Activated naive CD4-positive, alpha-beta T cell treated with anti-CD3 and anti-CD28 coated beads for 36 hours (primary cell): ENCODE measurements at regions not wholly inside any gene's neighbourhood (a gene's known extent, or its start where the extent isn't known, plus 50 kb on each side); places are given as distances from the start of the nearest gene placed in this dataset.

Source experiments
- CTCF ChIA-PET: fragments of 350-600 bp; sonication (Branson Sonifier 250); formaldehyde crosslinking; loops from one replicate; lab custom pipeline; 2021; ENCODE audit warnings: antibody characterized with exemption; lab: Charles Lee
- DNase-seq: peaks from one replicate; pipeline ENCODE4 v3.0.0-alpha.2; 2020
- H3K27ac Mint-ChIP-seq: one replicate; pipeline ENCODE4 v1.8.0; 2021; ENCODE audit warnings: mild to moderate bottlenecking, mixed read lengths
- H3K27me3 Mint-ChIP-seq: one replicate; pipeline ENCODE4 v1.8.0; 2021; ENCODE audit warnings: low read depth, mixed read lengths
- H3K36me3 Mint-ChIP-seq: one replicate; pipeline ENCODE4 v1.8.0; 2021; ENCODE audit warnings: low read depth, mixed read lengths
- H3K4me1 Mint-ChIP-seq: one replicate; pipeline ENCODE4 v1.8.0; 2021; ENCODE audit warnings: low read depth, mixed read lengths
- H3K4me3 Mint-ChIP-seq: one replicate; pipeline ENCODE4 v1.8.0; 2021; ENCODE audit warnings: mild to moderate bottlenecking, moderate library complexity, mixed read lengths
- H3K9me3 Mint-ChIP-seq: one replicate; pipeline ENCODE4 v1.8.0; 2021; ENCODE audit warnings: mixed read lengths
- intact Hi-C: fragments of 100-400 bp; cut with micrococcal nuclease; formaldehyde crosslinking; loops from one replicate; pipeline ENCODE4 v1.15.1; 2023

DNA sequence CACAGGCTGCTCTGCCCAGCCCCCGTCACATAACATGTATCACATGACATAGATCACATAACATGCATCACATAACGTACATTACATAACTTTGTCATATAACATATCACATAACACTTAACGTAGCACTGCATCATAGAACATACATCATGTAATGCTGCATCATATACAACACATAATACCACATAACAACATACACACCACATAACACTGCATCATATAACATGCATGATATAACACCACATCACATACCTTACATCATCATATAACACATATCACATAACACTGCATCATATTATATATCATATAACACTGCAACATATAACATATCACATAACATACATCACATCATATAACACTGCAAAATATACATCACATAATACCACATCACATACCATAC, 83.8 kb downstream of the AXIN2 start:
- Mint-ChIP-seq H3K27ac (no peak overlapping the region), H3K9me3 (no peaks in the 10 kb centered on the region), H3K4me3 (no peak overlapping the region), H3K36me3 (no peaks in the 10 kb centered on the region), H3K4me1 (no peaks in the 10 kb centered on the region), H3K27me3 (no peaks in the 10 kb centered on the region)
- intact Hi-C loops: no loop called here
- no peak for DNase-seq
- CTCF ChIA-PET: no interaction called here

GRCh38 chr17:65474660-65475059, 86.8 kb downstream of the AXIN2 start:
- H3K4me1 Mint-ChIP-seq: no peaks in the 10 kb centered on the region
- DNase-seq: no peak
- intact Hi-C loops: no loop called here
- H3K9me3 Mint-ChIP-seq: no peaks in the 10 kb centered on the region
- no peak overlapping the region for H3K27ac Mint-ChIP-seq
- H3K27me3 Mint-ChIP-seq: no peaks in the 10 kb centered on the region
- H3K36me3 Mint-ChIP-seq: no peaks in the 10 kb centered on the region
- CTCF ChIA-PET: interaction anchor here (0.6 kb wide), 1 partner anchor 635 kb away, joined by 3 read pairs; no protein-coding TSS in a partner anchor
- H3K4me3 Mint-ChIP-seq: no peak overlapping the region

- CTCF ChIA-PET: interaction anchor here (0.6 kb wide), 1 partner anchor 635 kb away, joined by 3 read pairs; no protein-coding TSS in a partner anchor
- H3K36me3 Mint-ChIP-seq: no peaks in the 10 kb centered on the region
- no peaks in the 10 kb centered on the region for H3K27me3 Mint-ChIP-seq
- intact Hi-C loops: no loop called here
- no peak for DNase-seq
- no peaks in the 10 kb centered on the region for H3K9me3 Mint-ChIP-seq
- H3K27ac Mint-ChIP-seq: no peak overlapping the region
- H3K4me1 Mint-ChIP-seq: no peaks in the 10 kb centered on the region
- H3K4me3 Mint-ChIP-seq: no peak overlapping the region
These were observed 87.5 kb downstream of the AXIN2 start for GRCh38 chr17:65473985-65474384.

GRCh38 chr17:65473363-65473762, 88.1 kb downstream of the AXIN2 start:
- Mint-ChIP-seq H3K9me3 (no peaks in the 10 kb centered on the region), H3K27ac (no peak overlapping the region), H3K4me1 (no peaks in the 10 kb centered on the region), H3K27me3 (no peaks in the 10 kb centered on the region), H3K4me3 (no peak overlapping the region), H3K36me3 (no peaks in the 10 kb centered on the region)
- CTCF ChIA-PET: no interaction called here
- DNase-seq: no peak
- intact Hi-C loops: no loop called here

DNA sequence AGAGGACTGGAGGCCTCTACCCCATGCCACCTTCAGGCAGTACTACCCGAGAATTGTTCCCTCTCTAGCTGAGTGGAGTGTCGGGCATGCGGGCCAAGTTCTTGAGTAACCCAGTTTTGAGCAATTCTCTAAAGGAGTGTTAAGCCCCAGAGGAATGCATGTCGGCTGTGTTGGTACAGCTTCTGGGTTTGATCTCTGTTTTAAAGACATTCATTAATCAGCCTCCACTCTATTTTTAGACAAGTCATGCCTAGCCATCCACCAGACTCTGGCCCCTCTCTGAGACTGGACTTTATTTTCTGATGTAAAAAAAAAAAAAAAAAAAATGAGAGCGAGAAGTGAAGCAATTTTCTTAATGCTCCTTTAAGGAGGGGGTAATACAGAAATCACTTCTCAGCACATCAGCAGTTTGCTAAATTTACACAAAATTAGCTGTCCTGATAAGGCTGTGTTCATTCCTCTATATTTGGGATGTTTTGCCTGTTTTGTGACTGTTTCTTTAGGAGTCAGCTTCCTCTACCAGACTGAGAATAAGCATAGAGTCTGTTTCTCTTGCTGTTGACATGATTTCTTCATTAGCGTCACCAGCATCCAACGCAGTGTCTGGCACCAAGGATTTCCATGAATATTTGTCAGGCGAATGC, 88.7 kb downstream of the AXIN2 start:
- Mint-ChIP-seq H3K36me3 (no peaks in the 10 kb centered on the region), H3K4me1 (no peaks in the 10 kb centered on the region), H3K9me3 (no peaks in the 10 kb centered on the region), H3K27me3 (no peaks in the 10 kb centered on the region), H3K4me3 (no peak overlapping the region), H3K27ac (no peak overlapping the region)
- CTCF ChIA-PET: interaction anchor here (0.7 kb wide), 1 partner anchor 283 kb away, joined by 3 read pairs; no protein-coding TSS in a partner anchor
- intact Hi-C loops: no loop called here
- no peak for DNase-seq

GRCh38 chr17:65470783-65471182, 90.7 kb downstream of the AXIN2 start:
- Mint-ChIP-seq H3K4me3 (no peak overlapping the region), H3K4me1 (no peaks in the 10 kb centered on the region), H3K27me3 (no peaks in the 10 kb centered on the region), H3K36me3 (no peaks in the 10 kb centered on the region), H3K9me3 (no peaks in the 10 kb centered on the region), H3K27ac (no peak overlapping the region)
- no peak for DNase-seq
- CTCF ChIA-PET: no interaction called here
- intact Hi-C loops: no loop called here

- Mint-ChIP-seq H3K4me1 (no peaks in the 10 kb centered on the region), H3K36me3 (no peaks in the 10 kb centered on the region), H3K4me3 (no peak overlapping the region), H3K27ac (no peak overlapping the region), H3K27me3 (no peaks in the 10 kb centered on the region), H3K9me3 (no peaks in the 10 kb centered on the region)
- intact Hi-C loops: no loop called here
- no peak for DNase-seq
- CTCF ChIA-PET: no interaction called here
These were observed 93.1 kb downstream of the AXIN2 start for GRCh38 chr17:65468321-65468720.

GRCh38 chr17:65467156-65467555, 94.3 kb downstream of the AXIN2 start:
- CTCF ChIA-PET: no interaction called here
- DNase-seq: no peak
- no peak overlapping the region for H3K27ac Mint-ChIP-seq
- no peak overlapping the region for H3K4me3 Mint-ChIP-seq
- no peaks in the 10 kb centered on the region for H3K9me3 Mint-ChIP-seq
- H3K36me3 Mint-ChIP-seq: no peaks in the 10 kb centered on the region
- intact Hi-C loops: no loop called here
- H3K4me1 Mint-ChIP-seq: no peaks in the 10 kb centered on the region
- no peaks in the 10 kb centered on the region for H3K27me3 Mint-ChIP-seq

GRCh38 chr17:65466547-65466946, 94.9 kb downstream of the AXIN2 start:
- Mint-ChIP-seq H3K27me3 (no peaks in the 10 kb centered on the region), H3K9me3 (no peaks in the 10 kb centered on the region), H3K4me3 (no peak overlapping the region), H3K27ac (no peak overlapping the region), H3K4me1 (no peaks in the 10 kb centered on the region), H3K36me3 (no peaks in the 10 kb centered on the region)
- intact Hi-C loops: no loop called here
- no peak for DNase-seq
- CTCF ChIA-PET: no interaction called here

DNA sequence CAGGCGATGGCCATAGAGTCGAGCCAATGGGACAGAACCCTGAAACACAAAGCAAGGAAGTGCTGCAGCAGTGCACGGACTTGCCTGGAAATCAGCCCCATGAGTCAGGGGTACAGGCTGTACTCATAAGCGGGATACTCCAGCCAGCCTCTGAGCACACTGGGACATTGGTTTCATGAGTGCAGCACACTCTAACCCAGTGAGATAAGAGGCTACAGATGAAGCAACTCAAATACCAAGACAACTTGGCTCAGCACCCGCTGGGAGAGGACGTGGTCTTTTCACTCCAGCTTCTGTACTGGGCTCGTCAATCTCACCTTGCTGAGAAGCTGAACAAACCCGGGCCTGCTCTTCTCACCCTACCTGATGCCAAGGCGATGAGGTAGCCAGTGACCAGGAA, 98.2 kb downstream of the AXIN2 start:
- no peak for DNase-seq
- H3K4me1 Mint-ChIP-seq: no peaks in the 10 kb centered on the region
- no peak overlapping the region for H3K27ac Mint-ChIP-seq
- no peaks in the 10 kb centered on the region for H3K9me3 Mint-ChIP-seq
- H3K4me3 Mint-ChIP-seq: no peak overlapping the region
- H3K36me3 Mint-ChIP-seq: no peaks in the 10 kb centered on the region
- CTCF ChIA-PET: interaction anchor here (0.6 kb wide), 1 partner anchor 658 kb away, joined by 3 read pairs; no protein-coding TSS in a partner anchor
- intact Hi-C loops: no loop called here
- no peaks in the 10 kb centered on the region for H3K27me3 Mint-ChIP-seq

DNA sequence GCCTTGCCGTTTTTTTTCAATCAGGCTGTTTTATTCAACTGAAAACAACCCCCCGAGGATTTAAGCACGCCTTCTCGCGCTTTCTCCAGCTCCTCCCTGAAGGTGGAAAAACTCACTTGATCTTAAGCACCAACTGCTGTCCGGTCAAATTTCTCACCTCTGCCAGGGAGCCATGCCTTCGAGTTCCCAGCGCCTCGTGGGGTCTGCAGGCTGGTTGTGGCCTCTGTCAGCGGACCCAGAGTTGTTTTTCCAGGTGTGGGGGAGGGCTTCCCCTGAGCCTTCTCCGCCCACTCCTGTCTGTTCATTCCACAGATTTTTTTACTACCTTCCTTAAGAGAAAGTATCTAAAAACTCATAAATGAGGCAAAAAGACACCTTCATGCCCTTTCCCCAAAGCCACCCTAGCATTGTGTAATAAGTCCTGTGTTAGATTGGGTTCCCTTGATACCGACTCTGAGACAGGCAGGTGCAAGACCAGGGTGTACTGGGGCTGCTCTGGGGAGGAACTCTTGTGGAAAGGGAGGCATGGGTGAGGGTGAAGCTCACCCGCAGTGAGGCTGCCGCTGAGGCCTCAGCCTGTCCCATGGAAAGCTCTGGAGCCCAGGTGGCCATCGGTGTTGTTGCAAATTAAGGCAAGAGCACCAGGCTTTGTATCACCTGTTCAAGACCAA, 101.6 kb downstream of the AXIN2 start:
- Mint-ChIP-seq H3K27ac (no peak overlapping the region), H3K36me3 (no peaks in the 10 kb centered on the region), H3K9me3 (no peaks in the 10 kb centered on the region), H3K4me1 (peaks cover 3% of the 10 kb centered on the region), H3K27me3 (no peaks in the 10 kb centered on the region), H3K4me3 (no peak overlapping the region)
- no peak for DNase-seq
- CTCF ChIA-PET: interaction anchor here (1.1 kb wide), 1 partner anchor 96 kb away, joined by 6 read pairs; no protein-coding TSS in a partner anchor
- intact Hi-C loops: loop anchor here (5.0 to 10.0 kb wide), 2 partner anchors 185 to 527 kb away; no protein-coding TSS in a partner anchor

DNA sequence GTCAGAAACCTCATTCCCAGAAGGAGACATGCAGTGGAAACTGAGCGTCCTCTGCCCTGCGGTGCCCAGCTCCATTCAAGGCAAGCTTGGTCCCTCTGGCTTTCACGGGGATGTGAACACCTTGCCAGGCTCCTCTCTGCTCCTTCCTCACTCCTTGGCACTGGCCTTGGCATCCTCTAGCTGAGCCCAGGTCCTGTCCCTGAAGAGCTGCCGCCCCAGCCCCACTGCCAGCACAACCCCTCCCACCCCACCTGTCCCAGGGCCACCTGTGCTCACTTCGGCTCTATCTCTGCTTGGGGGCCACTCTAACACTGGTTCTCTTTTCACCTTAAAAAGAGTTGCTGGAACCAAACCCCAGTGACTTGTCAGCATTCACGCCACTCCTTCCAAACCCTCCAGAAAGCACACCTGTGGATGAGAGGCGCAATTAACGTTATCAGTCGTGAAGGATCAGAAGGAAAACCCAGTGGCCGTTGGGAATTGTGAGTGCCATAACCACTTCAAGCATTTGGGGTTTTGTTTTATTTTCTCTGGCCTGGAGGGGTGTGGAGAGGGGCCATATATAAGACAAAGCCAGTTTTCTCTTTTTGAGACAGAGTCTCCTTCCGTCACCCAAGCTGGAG, 103.7 kb downstream of the AXIN2 start:
- Mint-ChIP-seq H3K4me1 (peaks cover 3% of the 10 kb centered on the region), H3K27me3 (no peaks in the 10 kb centered on the region), H3K36me3 (no peaks in the 10 kb centered on the region), H3K27ac (no peak overlapping the region), H3K4me3 (no peak overlapping the region), H3K9me3 (no peaks in the 10 kb centered on the region)
- CTCF ChIA-PET: no interaction called here
- DNase-seq: no peak
- intact Hi-C loops: loop anchor here (2.0 to 10.0 kb wide), 3 partner anchors 187 to 707 kb away; no protein-coding TSS in a partner anchor
